Ovary (tissue), 3 donors: ENCODE measurements at regions not wholly inside any gene's neighbourhood (a gene's known extent, or its start where the extent isn't known, plus 50 kb on each side); places are given as distances from the start of the nearest gene placed in this dataset.

Source experiments
- CTCF ChIP-seq, 3 donors: fragments of 450-650 bp in 2 of 3; fragments of 200-600 bp in 1 of 3; IDR thresholded peaks; one replicate each; pipeline versions ENCODE4 v1.5.1 to v1.8.0; 2016 to 2022; ENCODE audit warnings: antibody characterized with exemption in 3 of 3, mild to moderate bottlenecking in 1 of 3
- POLR2A ChIP-seq: fragments of 450-650 bp; IDR thresholded peaks from one replicate; pipeline ENCODE4 v1.6.1; 2017; ENCODE audit warnings: antibody characterized with exemption, mild to moderate bottlenecking, moderate library complexity
- donor health status: DM: no; HTN: no; CAD: no.

- TF ChIP-seq POLR2A (no peak), CTCF (IDR thresholded peaks at IDR 0.05) (no peak)
These were observed 78.2 kb upstream of the SULF2 start for GRCh38 chr20:47863315-47863965.
